GM10266 (cell line): ENCODE measurements at regions not wholly inside any gene's neighbourhood (a gene's known extent, or its start where the extent isn't known, plus 50 kb on each side); places are given as distances from the start of the nearest gene placed in this dataset.

ENCODE experiments used
- DNase-seq: peaks from one replicate; pipeline ENCODE4 v3.0.0; 2012; ENCODE audit errors: extremely low spot score
- TF ChIP-seq, protein P1 (sequence below): IDR thresholded peaks from 2 replicates; pipeline ENCODE4 v1.5.1; 2012; ENCODE audit warnings: mild to moderate bottlenecking, low read depth; ENCODE audit not compliant: control insufficient read depth, insufficient read depth; ENCODE audit errors: missing control alignments

DNA sequence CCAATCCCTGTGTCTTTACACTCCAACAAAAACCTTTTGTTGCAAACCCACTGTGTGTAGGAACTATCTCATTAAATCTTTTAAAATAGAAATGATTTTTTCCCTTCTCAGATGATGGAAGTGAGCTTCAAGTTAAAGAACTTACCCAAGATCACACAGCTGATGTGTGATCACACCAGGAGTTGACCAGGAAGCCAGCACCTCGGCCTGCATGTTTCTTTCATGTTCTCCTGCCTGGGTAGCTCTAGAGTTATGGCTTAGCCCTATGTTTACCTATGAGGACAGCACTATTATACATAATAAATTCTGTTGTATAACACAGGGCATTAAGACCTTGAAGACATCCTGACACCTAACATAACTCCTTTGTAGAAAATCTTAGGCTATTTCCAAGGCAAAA is 132.1 kb upstream of the KLHL25 start:
- no peak for DNase-seq
- TF ChIP-seq, protein P1, sequence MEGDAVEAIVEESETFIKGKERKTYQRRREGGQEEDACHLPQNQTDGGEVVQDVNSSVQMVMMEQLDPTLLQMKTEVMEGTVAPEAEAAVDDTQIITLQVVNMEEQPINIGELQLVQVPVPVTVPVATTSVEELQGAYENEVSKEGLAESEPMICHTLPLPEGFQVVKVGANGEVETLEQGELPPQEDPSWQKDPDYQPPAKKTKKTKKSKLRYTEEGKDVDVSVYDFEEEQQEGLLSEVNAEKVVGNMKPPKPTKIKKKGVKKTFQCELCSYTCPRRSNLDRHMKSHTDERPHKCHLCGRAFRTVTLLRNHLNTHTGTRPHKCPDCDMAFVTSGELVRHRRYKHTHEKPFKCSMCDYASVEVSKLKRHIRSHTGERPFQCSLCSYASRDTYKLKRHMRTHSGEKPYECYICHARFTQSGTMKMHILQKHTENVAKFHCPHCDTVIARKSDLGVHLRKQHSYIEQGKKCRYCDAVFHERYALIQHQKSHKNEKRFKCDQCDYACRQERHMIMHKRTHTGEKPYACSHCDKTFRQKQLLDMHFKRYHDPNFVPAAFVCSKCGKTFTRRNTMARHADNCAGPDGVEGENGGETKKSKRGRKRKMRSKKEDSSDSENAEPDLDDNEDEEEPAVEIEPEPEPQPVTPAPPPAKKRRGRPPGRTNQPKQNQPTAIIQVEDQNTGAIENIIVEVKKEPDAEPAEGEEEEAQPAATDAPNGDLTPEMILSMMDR = no peak

DNA sequence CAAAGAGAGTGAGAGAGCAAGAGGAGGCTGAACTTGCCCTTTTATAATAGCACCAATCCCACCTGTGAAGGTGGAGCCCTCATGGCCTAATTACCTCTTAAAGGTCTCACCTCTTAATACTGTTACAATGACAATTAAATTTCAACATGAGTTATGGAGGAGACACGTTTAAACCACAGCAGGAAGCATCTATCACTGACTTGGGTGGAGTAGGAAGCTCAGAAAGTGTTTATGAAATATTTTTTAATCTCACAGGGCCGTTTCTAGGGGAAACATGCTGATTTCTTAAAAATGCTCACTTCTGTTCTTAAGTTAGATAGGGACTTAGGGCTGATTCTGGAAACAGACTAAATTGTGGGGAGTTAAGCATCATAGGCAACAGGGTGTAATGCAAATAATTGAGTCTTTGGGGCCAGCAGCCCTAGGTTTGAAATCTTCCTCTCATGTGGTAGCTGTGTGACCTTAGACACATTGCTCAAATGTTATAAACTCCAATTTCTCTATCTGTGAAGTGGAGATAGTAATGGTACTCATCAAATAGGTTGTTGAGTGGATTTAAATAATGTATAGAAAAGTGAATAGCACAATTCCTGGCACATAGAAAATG is 133.3 kb upstream of the KLHL25 start:
- no peak for DNase-seq

GRCh38 chr15:85929786-85930185 is 135.1 kb upstream of the KLHL25 start:
- TF ChIP-seq, protein P1 = no peak
- no peak for DNase-seq

More for the DNA sequence above, 133.3 kb upstream of the KLHL25 start:
- TF ChIP-seq, protein P1 = no peak

GRCh38 chr15:85932391-85932790 is 137.7 kb upstream of the KLHL25 start:
- TF ChIP-seq, protein P1 = no peak
- no peak for DNase-seq

DNA sequence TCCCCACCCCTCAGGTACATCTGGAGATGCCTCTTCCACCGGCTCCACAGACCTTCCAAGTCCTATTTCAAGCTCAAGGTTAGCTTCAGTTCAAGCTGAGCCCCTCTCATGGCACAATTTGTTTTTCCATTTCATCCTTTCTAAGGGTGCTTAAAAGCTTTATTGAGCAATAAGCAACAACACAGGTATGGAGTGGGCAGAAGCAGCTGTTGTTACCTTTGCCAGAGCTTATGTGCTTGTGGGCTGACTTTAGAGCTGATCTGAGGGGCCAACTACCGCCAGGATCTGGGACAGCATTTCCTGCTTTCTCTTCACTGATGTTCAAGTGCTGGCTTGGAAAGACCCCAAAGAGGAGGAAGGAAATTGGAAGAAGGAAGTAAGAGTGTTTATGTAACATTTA is 140.0 kb upstream of the KLHL25 start:
- DNase-seq = no peak
- TF ChIP-seq, protein P1 = no peak

DNA sequence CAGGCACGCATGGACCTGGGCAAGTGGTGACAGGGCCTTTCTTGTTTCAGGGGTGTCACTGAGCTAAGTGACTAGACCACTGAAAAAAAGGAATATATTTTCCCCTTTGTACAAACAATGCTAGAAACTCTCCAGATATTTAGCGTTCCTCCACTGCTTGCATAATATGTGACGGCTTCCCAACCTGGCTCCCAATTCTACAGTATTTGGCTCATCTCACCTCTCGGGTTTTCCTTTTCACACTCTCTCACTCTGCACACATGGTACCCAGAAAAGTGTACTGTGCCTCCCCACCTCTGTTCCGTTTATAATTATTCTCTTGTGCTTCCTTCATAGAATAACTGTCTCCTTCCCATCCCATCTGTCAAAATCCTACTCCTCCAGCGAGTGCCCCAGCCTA is 140.5 kb upstream of the KLHL25 start:
- DNase-seq = no peak
- TF ChIP-seq, protein P1 = no peak

DNA sequence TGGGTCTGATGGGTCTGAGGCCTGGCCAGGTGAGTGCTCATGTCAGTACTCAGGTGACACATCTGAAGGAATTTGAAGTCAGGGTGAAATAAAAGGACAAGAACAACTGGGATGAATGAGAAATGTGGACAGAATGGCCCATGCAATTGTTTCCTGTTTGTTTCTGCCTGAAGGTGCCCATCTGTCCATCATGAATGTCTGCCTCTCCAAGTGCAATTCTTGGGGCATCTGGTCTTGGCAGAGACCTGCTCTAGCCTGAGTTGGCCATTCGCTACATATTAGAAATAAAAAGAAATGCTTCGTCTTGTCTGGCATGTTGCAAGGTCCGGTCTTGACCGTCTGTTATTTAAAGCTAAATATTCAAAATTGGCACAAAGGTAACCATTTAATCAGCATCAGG is 142.0 kb upstream of the AGBL1 start:
- TF ChIP-seq, protein P1 = no peak
- no peak for DNase-seq
